Fibroblast of pulmonary artery (primary cell): ENCODE measurements at regions not wholly inside any gene's neighbourhood (a gene's known extent, or its start where the extent isn't known, plus 50 kb on each side); places are given as distances from the start of the nearest gene placed in this dataset.
"Not testable (repeated sequence)": the region's sequence is repeated elsewhere in the genome, so short reads cannot be mapped to it uniquely, and the experiment has no call there.

Experiments used
- DNase-seq: peaks from one replicate; pipeline ENCODE4 v3.0.0-alpha.2; 2010; ENCODE audit warnings: low read depth
- H3K4me3 ChIP-seq: replicated peaks from 2 replicates; pipeline ENCODE4 v1.5.1; 2011; ENCODE audit warnings: low read depth, mild to moderate bottlenecking, control low read depth, low read length, moderate library complexity
- TF ChIP-seq, protein P1 (sequence below): IDR thresholded peaks from 2 replicates; pipeline ENCODE4 v1.5.1; 2011; ENCODE audit warnings: mild to moderate bottlenecking, control low read depth, low read length, inconsistent platforms; ENCODE audit errors: missing control alignments

DNA sequence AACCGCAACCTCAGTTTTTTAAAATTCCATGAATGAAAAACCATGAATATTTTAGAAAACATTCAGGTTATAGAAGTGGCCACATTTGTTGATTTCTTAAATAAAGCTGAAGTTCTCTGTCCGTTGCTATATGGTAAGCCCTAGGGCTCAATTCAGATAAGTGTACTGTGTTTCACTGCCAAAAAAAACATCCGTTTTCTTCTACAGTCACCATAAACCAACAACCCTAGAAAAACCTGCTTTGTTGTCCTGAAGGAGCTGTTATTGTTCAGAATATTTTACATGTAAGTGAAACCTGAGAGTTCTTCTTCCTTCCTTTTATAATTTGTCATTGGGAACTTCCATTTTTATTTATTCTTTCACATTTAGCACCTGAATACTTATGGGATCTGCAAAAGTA is 274.1 kb downstream of the TFAP2A start:
- DNase-seq, result peak; percentile 9
- no peak overlapping the region for H3K4me3 ChIP-seq
- TF ChIP-seq, protein P1, sequence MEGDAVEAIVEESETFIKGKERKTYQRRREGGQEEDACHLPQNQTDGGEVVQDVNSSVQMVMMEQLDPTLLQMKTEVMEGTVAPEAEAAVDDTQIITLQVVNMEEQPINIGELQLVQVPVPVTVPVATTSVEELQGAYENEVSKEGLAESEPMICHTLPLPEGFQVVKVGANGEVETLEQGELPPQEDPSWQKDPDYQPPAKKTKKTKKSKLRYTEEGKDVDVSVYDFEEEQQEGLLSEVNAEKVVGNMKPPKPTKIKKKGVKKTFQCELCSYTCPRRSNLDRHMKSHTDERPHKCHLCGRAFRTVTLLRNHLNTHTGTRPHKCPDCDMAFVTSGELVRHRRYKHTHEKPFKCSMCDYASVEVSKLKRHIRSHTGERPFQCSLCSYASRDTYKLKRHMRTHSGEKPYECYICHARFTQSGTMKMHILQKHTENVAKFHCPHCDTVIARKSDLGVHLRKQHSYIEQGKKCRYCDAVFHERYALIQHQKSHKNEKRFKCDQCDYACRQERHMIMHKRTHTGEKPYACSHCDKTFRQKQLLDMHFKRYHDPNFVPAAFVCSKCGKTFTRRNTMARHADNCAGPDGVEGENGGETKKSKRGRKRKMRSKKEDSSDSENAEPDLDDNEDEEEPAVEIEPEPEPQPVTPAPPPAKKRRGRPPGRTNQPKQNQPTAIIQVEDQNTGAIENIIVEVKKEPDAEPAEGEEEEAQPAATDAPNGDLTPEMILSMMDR, result no peak

- DNase-seq, result no peak
- TF ChIP-seq, protein P1, result no peak
- H3K4me3 ChIP-seq, result no peak overlapping the region
Measured at GRCh38 chr6:10140136-10140535, 274.7 kb downstream of the TFAP2A start.

GRCh38 chr6:10138917-10139316 is 276.0 kb downstream of the TFAP2A start:
- DNase-seq, result peak; percentile 7
- TF ChIP-seq, protein P1, result no peak
- H3K4me3 ChIP-seq, result no peak overlapping the region

DNA sequence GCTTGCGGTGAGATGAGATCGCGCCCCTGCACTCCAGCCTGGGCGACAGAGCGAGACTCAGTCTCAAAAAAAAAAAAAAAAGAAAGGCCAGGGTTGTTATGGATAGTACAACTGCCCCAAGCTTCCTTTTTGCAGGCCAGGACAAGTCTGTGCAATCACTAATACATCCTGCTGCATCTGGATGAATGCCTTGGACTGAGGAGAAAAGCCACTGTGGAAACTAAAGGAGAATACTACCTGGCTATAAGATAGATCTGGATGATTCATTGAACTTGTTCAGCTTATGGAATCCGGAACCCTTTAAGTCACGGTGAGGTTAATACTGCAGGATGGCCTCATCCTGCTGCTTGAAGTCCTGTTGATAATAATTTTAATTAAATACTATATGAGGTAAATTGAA is 278.2 kb downstream of the TFAP2A start:
- TF ChIP-seq, protein P1, result no peak
- no peak overlapping the region for H3K4me3 ChIP-seq
- no peak for DNase-seq

DNA sequence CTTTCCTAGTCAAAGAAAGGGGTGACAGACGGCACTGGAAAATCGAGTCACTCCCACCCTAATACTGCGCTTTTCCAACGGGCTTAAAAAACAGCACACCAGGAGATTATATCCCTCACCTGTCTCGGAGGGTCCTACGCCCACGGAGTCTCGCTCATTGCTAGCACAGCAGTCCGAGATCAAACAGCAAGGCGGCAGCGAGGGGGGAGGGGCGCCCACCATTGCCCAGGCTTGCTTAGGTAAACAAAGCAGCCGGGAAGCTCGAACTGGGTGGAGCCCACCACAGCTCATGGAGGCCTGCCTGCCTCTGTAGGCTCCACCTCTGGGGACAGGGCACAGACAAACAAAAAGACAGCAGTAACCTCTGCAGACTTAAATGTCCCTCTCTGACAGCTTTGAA is 280.7 kb downstream of the TFAP2A start:
- not testable (repeated sequence) for DNase-seq

DNA sequence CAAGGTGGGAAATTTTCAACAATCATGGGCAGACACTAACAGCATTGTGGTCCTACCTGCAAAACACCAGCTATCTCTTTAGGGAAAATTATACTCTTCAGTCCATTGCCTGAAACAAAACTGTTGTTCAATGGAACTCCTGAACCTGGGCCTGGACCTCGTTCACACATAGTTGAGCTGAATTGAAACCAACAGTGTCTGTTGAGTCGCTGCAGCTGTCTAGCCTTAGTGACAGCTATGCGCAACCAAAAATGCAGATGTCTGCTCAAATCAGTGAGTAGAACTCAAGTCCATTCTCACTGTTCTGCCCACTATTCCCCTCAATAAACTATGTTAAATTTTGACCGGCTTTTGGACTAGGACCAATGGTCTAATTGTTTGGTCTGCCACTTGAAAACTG is 286.2 kb downstream of the TFAP2A start:
- no peak for DNase-seq
- TF ChIP-seq, protein P1, result no peak
- H3K4me3 ChIP-seq, result no peak overlapping the region

More for the DNA sequence above, 280.7 kb downstream of the TFAP2A start:
- not testable (repeated sequence) for H3K4me3 ChIP-seq

DNA sequence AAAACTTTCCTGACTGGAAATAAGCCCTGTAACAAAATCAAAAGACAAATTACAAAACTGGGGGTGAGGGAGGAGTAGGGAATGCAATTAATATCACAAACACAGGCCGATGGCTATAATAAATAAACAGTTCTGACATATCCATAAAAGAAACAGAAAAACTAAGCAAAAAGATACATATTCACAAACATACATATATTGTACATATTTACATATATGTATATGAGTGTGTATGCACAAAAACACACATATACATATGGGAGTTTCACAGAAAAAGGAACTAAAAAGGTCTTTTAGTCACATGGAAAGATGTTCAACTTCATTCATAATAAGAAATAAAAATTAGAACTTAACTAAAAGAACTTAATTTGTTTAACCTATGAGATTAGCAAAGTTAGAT is 292.7 kb downstream of the TFAP2A start:
- H3K4me3 ChIP-seq, result no peak overlapping the region
- TF ChIP-seq, protein P1, result no peak
- no peak for DNase-seq
